ENCODE measurements at regions not wholly inside any gene's neighbourhood (a gene's known extent, or its start where the extent isn't known, plus 50 kb on each side); places are given as distances from the start of the nearest gene placed in this dataset.

DNA sequence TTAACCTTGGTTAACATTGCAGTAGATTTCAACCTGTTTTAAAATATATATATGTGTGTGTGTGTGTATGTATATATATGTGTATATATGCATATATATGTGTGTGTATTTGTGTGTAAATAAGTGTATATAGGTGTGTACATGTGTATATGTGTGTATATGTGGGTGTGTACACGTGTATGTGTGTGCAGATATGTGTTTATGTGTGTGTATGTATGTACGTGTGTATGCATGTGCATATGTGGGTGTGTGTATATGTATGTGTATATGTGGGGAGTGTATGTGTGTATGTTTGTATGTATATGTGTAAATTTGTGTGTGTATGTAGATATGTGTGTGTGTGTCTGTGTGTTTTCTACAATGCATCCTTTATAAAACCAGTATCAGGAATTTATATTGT is 205.5 kb upstream of the FOXF1 start:
- TF ChIP-seq, protein P1, sequence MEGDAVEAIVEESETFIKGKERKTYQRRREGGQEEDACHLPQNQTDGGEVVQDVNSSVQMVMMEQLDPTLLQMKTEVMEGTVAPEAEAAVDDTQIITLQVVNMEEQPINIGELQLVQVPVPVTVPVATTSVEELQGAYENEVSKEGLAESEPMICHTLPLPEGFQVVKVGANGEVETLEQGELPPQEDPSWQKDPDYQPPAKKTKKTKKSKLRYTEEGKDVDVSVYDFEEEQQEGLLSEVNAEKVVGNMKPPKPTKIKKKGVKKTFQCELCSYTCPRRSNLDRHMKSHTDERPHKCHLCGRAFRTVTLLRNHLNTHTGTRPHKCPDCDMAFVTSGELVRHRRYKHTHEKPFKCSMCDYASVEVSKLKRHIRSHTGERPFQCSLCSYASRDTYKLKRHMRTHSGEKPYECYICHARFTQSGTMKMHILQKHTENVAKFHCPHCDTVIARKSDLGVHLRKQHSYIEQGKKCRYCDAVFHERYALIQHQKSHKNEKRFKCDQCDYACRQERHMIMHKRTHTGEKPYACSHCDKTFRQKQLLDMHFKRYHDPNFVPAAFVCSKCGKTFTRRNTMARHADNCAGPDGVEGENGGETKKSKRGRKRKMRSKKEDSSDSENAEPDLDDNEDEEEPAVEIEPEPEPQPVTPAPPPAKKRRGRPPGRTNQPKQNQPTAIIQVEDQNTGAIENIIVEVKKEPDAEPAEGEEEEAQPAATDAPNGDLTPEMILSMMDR (IDR thresholded peaks at IDR 0.05 in 2 of 3, conservative IDR thresholded peaks at IDR 0.05 in 1 of 3; ENCODE audit: control insufficient read depth in 2 of 3, extremely low read depth in 1 of 3, insufficient read depth in 1 of 3, low read depth in 3 of 3, low read length in 3 of 3), result no peak
- no peak for TF ChIP-seq SUZ12 (IDR thresholded peaks at IDR 0.05; ENCODE audit: unreplicated experiment)

All from GM12878 (cell line).